ENCODE measurements at regions not wholly inside any gene's neighbourhood (a gene's known extent, or its start where the extent isn't known, plus 50 kb on each side); places are given as distances from the start of the nearest gene placed in this dataset.
A peak's percentile ranks its signal among the peaks of the same experiment; 100 is the strongest.
"Not testable (repeated sequence)": the region's sequence is repeated elsewhere in the genome, so short reads cannot be mapped to it uniquely, and the experiment has no call there.

DNA sequence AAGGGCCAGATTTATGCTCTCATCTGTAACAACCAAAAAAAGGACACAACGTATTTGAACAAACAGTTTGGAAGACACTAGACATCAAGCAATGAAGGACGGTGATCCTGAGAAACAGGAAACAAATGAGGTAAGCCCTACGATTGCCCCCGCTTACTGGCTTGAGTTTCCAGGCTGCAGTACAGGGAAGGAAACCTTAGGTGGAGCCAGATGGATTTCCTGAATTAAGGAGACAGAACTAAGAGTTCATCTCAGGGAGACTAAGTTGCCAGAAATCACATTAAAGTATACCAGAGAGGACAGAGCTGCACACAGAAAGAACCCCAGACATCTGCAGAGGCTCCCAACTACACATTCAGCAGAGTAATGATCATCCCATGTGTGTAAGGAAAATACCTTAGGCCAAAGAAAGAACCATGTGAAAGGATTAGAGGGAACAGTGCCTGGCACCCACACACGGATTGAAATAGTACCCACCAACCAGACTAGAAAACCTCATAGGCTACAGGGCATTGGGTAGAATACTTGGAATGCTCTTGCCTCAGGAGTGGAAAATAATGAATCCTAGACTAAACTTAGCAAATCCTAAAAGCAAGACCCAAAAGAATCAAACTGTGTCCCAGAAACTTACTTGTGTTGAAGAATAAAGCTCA is 99.3 kb upstream of the NIPBL start:
- peak; percentile 73 for FAIRE-seq
- Histone ChIP-seq H3K9me3 (ENCODE audit: control insufficient read depth in 2 of 3, insufficient read depth in 1 of 3, low read length in 3 of 3) (no peaks in the 10 kb centered on the region), H3K4me3 (ENCODE audit: low read length in 3 of 3) (no peak overlapping the region), H3K4me1 (ENCODE audit: control insufficient read depth in 2 of 3, insufficient read depth in 2 of 3, low read depth in 1 of 3, low read length in 3 of 3) (no peaks in the 10 kb centered on the region), H3K27me3 (ENCODE audit: control insufficient read depth, insufficient read depth, low read length) (no peaks in the 10 kb centered on the region), H3K9ac (ENCODE audit: low read length in 3 of 3) (no peak overlapping the region), H3K27ac (ENCODE audit: low read depth in 2 of 2, low read length in 2 of 2) (no peak overlapping the region), H3K36me3 (ENCODE audit: control insufficient read depth in 2 of 3, insufficient read depth in 3 of 3, low read length in 3 of 3) (no peaks in the 10 kb centered on the region)
- intact Hi-C loops (cut with DNase I), result no loop called here
- peak in 3 of 5 donors; percentile 28 to 68 (median 52) for DNase-seq
- TF ChIP-seq, protein P1, sequence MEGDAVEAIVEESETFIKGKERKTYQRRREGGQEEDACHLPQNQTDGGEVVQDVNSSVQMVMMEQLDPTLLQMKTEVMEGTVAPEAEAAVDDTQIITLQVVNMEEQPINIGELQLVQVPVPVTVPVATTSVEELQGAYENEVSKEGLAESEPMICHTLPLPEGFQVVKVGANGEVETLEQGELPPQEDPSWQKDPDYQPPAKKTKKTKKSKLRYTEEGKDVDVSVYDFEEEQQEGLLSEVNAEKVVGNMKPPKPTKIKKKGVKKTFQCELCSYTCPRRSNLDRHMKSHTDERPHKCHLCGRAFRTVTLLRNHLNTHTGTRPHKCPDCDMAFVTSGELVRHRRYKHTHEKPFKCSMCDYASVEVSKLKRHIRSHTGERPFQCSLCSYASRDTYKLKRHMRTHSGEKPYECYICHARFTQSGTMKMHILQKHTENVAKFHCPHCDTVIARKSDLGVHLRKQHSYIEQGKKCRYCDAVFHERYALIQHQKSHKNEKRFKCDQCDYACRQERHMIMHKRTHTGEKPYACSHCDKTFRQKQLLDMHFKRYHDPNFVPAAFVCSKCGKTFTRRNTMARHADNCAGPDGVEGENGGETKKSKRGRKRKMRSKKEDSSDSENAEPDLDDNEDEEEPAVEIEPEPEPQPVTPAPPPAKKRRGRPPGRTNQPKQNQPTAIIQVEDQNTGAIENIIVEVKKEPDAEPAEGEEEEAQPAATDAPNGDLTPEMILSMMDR (IDR thresholded peaks at IDR 0.05; ENCODE audit: borderline replicate concordance, extremely low read depth, insufficient read depth), result peak; percentile 56

DNA sequence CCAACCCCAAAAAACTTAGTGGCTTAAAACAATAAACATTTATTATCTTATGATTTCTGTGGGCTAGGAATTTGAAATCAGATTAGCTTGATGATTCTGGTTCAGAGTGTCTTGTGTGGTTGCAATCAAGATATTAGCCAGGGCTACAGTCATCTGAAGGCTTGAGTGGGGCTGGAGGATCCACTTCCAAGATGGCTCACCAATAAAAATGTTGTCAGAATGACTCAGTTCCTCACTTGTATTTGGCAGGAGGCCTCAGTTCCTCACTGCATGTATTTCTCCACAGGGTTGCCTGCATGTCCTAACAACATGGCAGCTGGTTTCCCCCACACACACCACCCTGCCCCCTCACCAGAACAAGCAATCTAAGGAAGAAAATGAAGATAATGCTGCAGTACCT is 98.2 kb upstream of the NIPBL start:
- Histone ChIP-seq H3K27me3 (ENCODE audit: control insufficient read depth, insufficient read depth, low read length) (no peaks in the 10 kb centered on the region), H3K27ac (ENCODE audit: low read depth in 2 of 2, low read length in 2 of 2) (no peak overlapping the region), H3K36me3 (ENCODE audit: control insufficient read depth in 2 of 3, insufficient read depth in 3 of 3, low read length in 3 of 3) (no peaks in the 10 kb centered on the region), H3K9me3 (ENCODE audit: control insufficient read depth in 2 of 3, insufficient read depth in 1 of 3, low read length in 3 of 3) (no peaks in the 10 kb centered on the region), H3K4me1 (ENCODE audit: control insufficient read depth in 2 of 3, insufficient read depth in 2 of 3, low read depth in 1 of 3, low read length in 3 of 3) (no peaks in the 10 kb centered on the region), H3K9ac (ENCODE audit: low read length in 3 of 3) (no peak overlapping the region), H3K4me3 (ENCODE audit: low read length in 3 of 3) (no peak overlapping the region)
- FAIRE-seq (no peak), DNase-seq (no peak)
- TF ChIP-seq, protein P1 (IDR thresholded peaks at IDR 0.05; ENCODE audit: borderline replicate concordance, extremely low read depth, insufficient read depth), result no peak
- intact Hi-C loops (cut with DNase I), result no loop called here

DNA sequence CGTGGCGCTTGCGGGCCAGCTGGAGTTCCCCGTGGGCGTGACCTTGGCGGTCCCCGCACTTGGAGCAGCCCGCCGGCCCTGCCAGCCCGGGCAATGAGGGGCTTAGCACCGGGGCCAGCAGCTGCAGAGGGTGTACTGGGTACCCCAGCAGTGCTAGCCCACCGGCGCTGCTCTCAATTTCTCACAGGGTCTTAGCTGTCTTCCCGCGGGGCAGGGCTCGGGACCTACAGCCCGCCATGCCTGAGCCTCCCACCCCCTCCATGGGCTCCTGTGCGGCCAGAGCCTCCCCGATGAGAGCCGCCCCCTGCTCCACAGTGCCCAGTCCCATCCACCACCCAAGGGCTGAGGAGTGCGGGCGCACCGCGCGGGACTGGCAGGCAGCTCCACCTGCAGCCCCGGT is 94.0 kb upstream of the NIPBL start:
- H3K36me3 ChIP-seq (ENCODE audit: control insufficient read depth in 2 of 3, insufficient read depth in 3 of 3, low read length in 3 of 3); H3K4me3 ChIP-seq (ENCODE audit: low read length in 3 of 3); H3K4me1 ChIP-seq (ENCODE audit: control insufficient read depth in 2 of 3, insufficient read depth in 2 of 3, low read depth in 1 of 3, low read length in 3 of 3); H3K27ac ChIP-seq (ENCODE audit: low read depth in 2 of 2, low read length in 2 of 2); H3K9ac ChIP-seq (ENCODE audit: low read length in 3 of 3); H3K27me3 ChIP-seq (ENCODE audit: control insufficient read depth, insufficient read depth, low read length); H3K9me3 ChIP-seq (ENCODE audit: control insufficient read depth in 2 of 3, insufficient read depth in 1 of 3, low read length in 3 of 3); FAIRE-seq; intact Hi-C loops (cut with DNase I): not testable (repeated sequence)
- peak in 1 of 5 donors; percentile 58 for DNase-seq

DNA sequence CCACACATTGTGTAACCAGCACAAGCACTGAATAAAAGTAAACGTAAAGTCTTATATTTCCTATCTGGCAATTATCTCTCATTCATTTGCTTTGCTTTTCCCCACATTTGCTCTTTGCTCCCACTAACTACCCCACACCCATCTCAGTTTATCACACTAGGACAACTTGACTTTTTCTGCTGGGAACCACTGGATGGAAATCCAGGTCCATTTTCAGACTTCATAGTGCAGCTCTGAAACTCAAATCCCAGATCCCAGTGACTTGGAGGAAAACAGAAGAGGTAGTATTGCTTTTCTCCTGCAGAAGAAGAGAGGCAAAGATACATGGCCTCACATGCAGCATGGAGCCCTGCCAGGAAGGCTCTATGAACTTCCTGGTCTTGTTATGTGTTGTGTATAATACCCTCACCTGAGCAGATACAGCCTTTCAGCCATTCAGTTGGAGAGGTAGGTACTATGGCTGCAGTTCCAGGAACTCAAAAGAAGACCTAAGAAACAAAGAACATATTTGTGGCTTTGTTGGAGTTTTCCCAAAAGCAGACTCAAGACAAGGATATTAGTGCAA is 90.0 kb upstream of the NIPBL start:
- Histone ChIP-seq H3K27me3 (ENCODE audit: control insufficient read depth, insufficient read depth, low read length) (no peaks in the 10 kb centered on the region), H3K4me3 (ENCODE audit: low read length in 3 of 3) (no peak overlapping the region), H3K4me1 (ENCODE audit: control insufficient read depth in 2 of 3, insufficient read depth in 2 of 3, low read depth in 1 of 3, low read length in 3 of 3) (no peaks in the 10 kb centered on the region), H3K27ac (ENCODE audit: low read depth in 2 of 2, low read length in 2 of 2) (no peak overlapping the region), H3K9ac (ENCODE audit: low read length in 3 of 3) (no peak overlapping the region), H3K9me3 (ENCODE audit: control insufficient read depth in 2 of 3, insufficient read depth in 1 of 3, low read length in 3 of 3) (no peaks in the 10 kb centered on the region), H3K36me3 (ENCODE audit: control insufficient read depth in 2 of 3, insufficient read depth in 3 of 3, low read length in 3 of 3) (no peaks in the 10 kb centered on the region)
- intact Hi-C loops (cut with DNase I), result no loop called here
- TF ChIP-seq, protein P1 (IDR thresholded peaks at IDR 0.05; ENCODE audit: borderline replicate concordance, extremely low read depth, insufficient read depth), result no peak
- DNase-seq (no peak), FAIRE-seq (no peak)
